Stimulated activated CD4-positive, alpha-beta T cell treated with anti-CD3 and anti-CD28 coated beads, Interleukin-2, amount 100 ng/mL, for 48 hours (primary cell): ENCODE measurements at regions not wholly inside any gene's neighbourhood (a gene's known extent, or its start where the extent isn't known, plus 50 kb on each side); places are given as distances from the start of the nearest gene placed in this dataset.

Experiments used
- DNase-seq, 2 donors: peaks; one replicate each; pipeline ENCODE4 v3.0.0-alpha.2; 2020

GRCh38 chr4:189445613-189446012, 495.1 kb upstream of the FRG1 start:
- no peak for DNase-seq

- DNase-seq: no peak
These were observed 476.9 kb upstream of the FRG1 start for GRCh38 chr4:189463734-189464133.

GRCh38 chr4:189494407-189494806, 446.3 kb upstream of the FRG1 start:
- DNase-seq: no peak

- DNase-seq: no peak
These were observed 443.2 kb upstream of the FRG1 start for GRCh38 chr4:189497516-189497915.

GRCh38 chr4:189497996-189498395, 442.7 kb upstream of the FRG1 start:
- no peak for DNase-seq

GRCh38 chr4:189498457-189498856, 442.2 kb upstream of the FRG1 start:
- DNase-seq: no peak

GRCh38 chr4:189499696-189500095, 441.0 kb upstream of the FRG1 start:
- no peak for DNase-seq

- DNase-seq: no peak
These were observed 439.7 kb upstream of the FRG1 start for GRCh38 chr4:189500970-189501369.

- no peak for DNase-seq
These were observed 437.7 kb upstream of the FRG1 start for GRCh38 chr4:189502841-189503435.

- DNase-seq: no peak
These were observed 436.5 kb upstream of the FRG1 start for GRCh38 chr4:189504220-189504619.

GRCh38 chr4:189505380-189505779, 435.3 kb upstream of the FRG1 start:
- no peak for DNase-seq

- DNase-seq: no peak
These were observed 434.6 kb upstream of the FRG1 start for GRCh38 chr4:189506080-189506479.

- no peak for DNase-seq
These were observed 433.6 kb upstream of the FRG1 start for GRCh38 chr4:189507060-189507459.

- DNase-seq: no peak
These were observed 430.1 kb upstream of the FRG1 start for GRCh38 chr4:189510601-189511000.

GRCh38 chr4:189511581-189511980, 429.1 kb upstream of the FRG1 start:
- DNase-seq: no peak

- no peak for DNase-seq
These were observed 427.3 kb upstream of the FRG1 start for GRCh38 chr4:189513421-189513820.

GRCh38 chr4:189514209-189514608, 426.5 kb upstream of the FRG1 start:
- no peak for DNase-seq

GRCh38 chr4:189516902-189517301, 423.8 kb upstream of the FRG1 start:
- DNase-seq: no peak

GRCh38 chr4:189519186-189519585, 421.5 kb upstream of the FRG1 start:
- no peak for DNase-seq

- no peak for DNase-seq
These were observed 415.4 kb upstream of the FRG1 start for GRCh38 chr4:189525304-189525703.

GRCh38 chr4:189530848-189531247, 409.8 kb upstream of the FRG1 start:
- DNase-seq: no peak

GRCh38 chr4:189533603-189534002, 407.1 kb upstream of the FRG1 start:
- DNase-seq: no peak

GRCh38 chr4:189547559-189547958, 393.1 kb upstream of the FRG1 start:
- DNase-seq: no peak

GRCh38 chr4:189548484-189549125, 392.1 kb upstream of the FRG1 start:
- DNase-seq: no peak
